ENCODE measurements at regions not wholly inside any gene's neighbourhood (a gene's known extent, or its start where the extent isn't known, plus 50 kb on each side); places are given as distances from the start of the nearest gene placed in this dataset.
"Not testable (repeated sequence)": the region's sequence is repeated elsewhere in the genome, so short reads cannot be mapped to it uniquely, and the experiment has no call there.

GRCh38 chr10:28354511-28354910, 51.6 kb upstream of the MPP7 start:
- FAIRE-seq (no peak), DNase-seq (ENCODE audit: low spot score) (no peak)

- no peak for FAIRE-seq
- no peak for DNase-seq (ENCODE audit: low spot score)
Measured at GRCh38 chr10:28355376-28355775, 52.5 kb upstream of the MPP7 start.

GRCh38 chr10:28359334-28359733, 56.5 kb upstream of the MPP7 start:
- DNase-seq (ENCODE audit: low spot score) (no peak), FAIRE-seq (no peak)

GRCh38 chr10:28360175-28360574, 57.3 kb upstream of the MPP7 start:
- FAIRE-seq (no peak), DNase-seq (ENCODE audit: low spot score) (no peak)

GRCh38 chr10:28363376-28363775, 60.5 kb upstream of the MPP7 start:
- FAIRE-seq (no peak), DNase-seq (ENCODE audit: low spot score) (no peak)

GRCh38 chr10:28365840-28366239, 63.0 kb upstream of the MPP7 start:
- DNase-seq (ENCODE audit: low spot score) = no peak
- no peak for FAIRE-seq

- no peak for FAIRE-seq
- DNase-seq (ENCODE audit: low spot score) = no peak
Measured at GRCh38 chr10:28366994-28367393, 64.1 kb upstream of the MPP7 start.

GRCh38 chr10:28367413-28367812, 64.5 kb upstream of the MPP7 start:
- no peak for FAIRE-seq
- DNase-seq (ENCODE audit: low spot score) = no peak

GRCh38 chr10:28367929-28368484, 65.1 kb upstream of the MPP7 start:
- FAIRE-seq (no peak), DNase-seq (ENCODE audit: low spot score) (no peak)

GRCh38 chr10:28370107-28370835, 67.4 kb upstream of the MPP7 start:
- DNase-seq (ENCODE audit: low spot score) (no peak), FAIRE-seq (no peak)

GRCh38 chr10:28371638-28372037, 68.8 kb upstream of the MPP7 start:
- FAIRE-seq = not testable (repeated sequence)

GRCh38 chr10:28374036-28374435, 71.2 kb upstream of the MPP7 start:
- FAIRE-seq (no peak), DNase-seq (ENCODE audit: low spot score) (no peak)

More at GRCh38 chr10:28371638-28372037, 68.8 kb upstream of the MPP7 start:
- DNase-seq (ENCODE audit: low spot score) = not testable (repeated sequence)

GRCh38 chr10:28375399-28376354, 72.8 kb upstream of the MPP7 start:
- FAIRE-seq (no peak), DNase-seq (ENCODE audit: low spot score) (no peak)

GRCh38 chr10:28378986-28379585, 76.2 kb upstream of the MPP7 start:
- no peak for DNase-seq (ENCODE audit: low spot score)
- no peak for FAIRE-seq

GRCh38 chr10:28381466-28381865, 78.6 kb upstream of the MPP7 start:
- DNase-seq (ENCODE audit: low spot score) (no peak), FAIRE-seq (no peak)

GRCh38 chr10:28381903-28382347, 79.1 kb upstream of the MPP7 start:
- FAIRE-seq = peak; percentile 82
- DNase-seq (ENCODE audit: low spot score) = peak; percentile 63

- FAIRE-seq = no peak
- no peak for DNase-seq (ENCODE audit: low spot score)
Measured at GRCh38 chr10:28382525-28383269, 79.8 kb upstream of the MPP7 start.

- DNase-seq (ENCODE audit: low spot score) (no peak), FAIRE-seq (no peak)
Measured at GRCh38 chr10:28384557-28384956, 81.7 kb upstream of the MPP7 start.

- FAIRE-seq = no peak
- no peak for DNase-seq (ENCODE audit: low spot score)
Measured at GRCh38 chr10:28385748-28386502, 83.1 kb upstream of the MPP7 start.

GRCh38 chr10:28386503-28386868, 83.6 kb upstream of the MPP7 start:
- DNase-seq (ENCODE audit: low spot score) (no peak), FAIRE-seq (no peak)

Measured in RCC 7860 (cell line).